LNCAP (cell line): ENCODE measurements at regions not wholly inside any gene's neighbourhood (a gene's known extent, or its start where the extent isn't known, plus 50 kb on each side); places are given as distances from the start of the nearest gene placed in this dataset.

Experiments
- TF ChIP-seq, protein P1 (sequence below): fragments of 450-650 bp; IDR thresholded peaks from 2 replicates; pipeline ENCODE4 v1.5.1; 2017; ENCODE audit warnings: mild to moderate bottlenecking

- TF ChIP-seq, protein P1, sequence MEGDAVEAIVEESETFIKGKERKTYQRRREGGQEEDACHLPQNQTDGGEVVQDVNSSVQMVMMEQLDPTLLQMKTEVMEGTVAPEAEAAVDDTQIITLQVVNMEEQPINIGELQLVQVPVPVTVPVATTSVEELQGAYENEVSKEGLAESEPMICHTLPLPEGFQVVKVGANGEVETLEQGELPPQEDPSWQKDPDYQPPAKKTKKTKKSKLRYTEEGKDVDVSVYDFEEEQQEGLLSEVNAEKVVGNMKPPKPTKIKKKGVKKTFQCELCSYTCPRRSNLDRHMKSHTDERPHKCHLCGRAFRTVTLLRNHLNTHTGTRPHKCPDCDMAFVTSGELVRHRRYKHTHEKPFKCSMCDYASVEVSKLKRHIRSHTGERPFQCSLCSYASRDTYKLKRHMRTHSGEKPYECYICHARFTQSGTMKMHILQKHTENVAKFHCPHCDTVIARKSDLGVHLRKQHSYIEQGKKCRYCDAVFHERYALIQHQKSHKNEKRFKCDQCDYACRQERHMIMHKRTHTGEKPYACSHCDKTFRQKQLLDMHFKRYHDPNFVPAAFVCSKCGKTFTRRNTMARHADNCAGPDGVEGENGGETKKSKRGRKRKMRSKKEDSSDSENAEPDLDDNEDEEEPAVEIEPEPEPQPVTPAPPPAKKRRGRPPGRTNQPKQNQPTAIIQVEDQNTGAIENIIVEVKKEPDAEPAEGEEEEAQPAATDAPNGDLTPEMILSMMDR: no peak
These were observed 85.2 kb upstream of the FN1 start for GRCh38 chr2:215521031-215521430.

DNA sequence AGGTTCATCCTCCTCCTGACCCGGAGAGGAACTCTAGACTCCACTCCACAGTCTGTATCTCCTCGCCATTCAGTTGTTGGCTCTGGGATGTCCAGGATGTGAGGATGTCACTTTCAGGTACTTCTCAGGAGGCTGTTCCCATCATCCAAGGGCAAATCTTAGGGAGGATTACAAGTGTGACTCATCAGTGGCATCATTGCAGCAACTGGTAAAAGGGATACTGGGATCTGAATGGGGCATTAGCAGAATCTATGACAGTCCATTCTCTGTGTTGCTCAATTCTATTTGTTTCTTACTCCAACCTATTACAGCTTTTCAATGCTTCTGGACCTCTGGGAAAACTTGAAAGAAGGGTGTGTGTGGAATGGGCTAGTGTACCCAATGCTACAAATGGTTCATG is 81.5 kb upstream of the FN1 start:
- TF ChIP-seq, protein P1: no peak

DNA sequence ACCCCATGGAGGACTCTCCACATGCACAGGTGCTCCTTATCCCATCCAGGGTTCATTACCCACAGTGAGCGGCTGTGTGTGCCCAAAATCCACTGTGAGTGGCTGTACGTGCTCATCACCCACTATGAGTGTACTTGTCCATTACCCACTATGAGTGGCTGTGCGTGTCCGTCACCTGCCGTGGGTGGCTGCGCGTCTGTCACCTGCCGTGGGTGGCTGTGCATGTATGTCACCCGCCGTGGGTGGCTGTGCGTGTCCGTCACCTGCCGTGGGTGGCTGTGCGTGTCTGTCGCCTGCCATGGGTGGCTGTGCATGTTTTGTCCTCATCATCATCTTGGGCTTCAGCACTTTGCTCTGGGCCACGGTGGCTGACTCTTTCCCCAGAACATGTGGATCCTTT is 78.6 kb upstream of the FN1 start:
- TF ChIP-seq, protein P1: no peak

GRCh38 chr2:215511454-215512346 is 75.8 kb upstream of the FN1 start:
- TF ChIP-seq, protein P1: no peak

GRCh38 chr2:215507836-215508235 is 72.0 kb upstream of the FN1 start:
- TF ChIP-seq, protein P1: no peak

GRCh38 chr2:215507136-215507535 is 71.3 kb upstream of the FN1 start:
- TF ChIP-seq, protein P1: no peak

- TF ChIP-seq, protein P1: no peak
These were observed 70.7 kb upstream of the FN1 start for GRCh38 chr2:215506604-215506990.
